Left cardiac atrium (tissue), 4 donors: ENCODE measurements at regions not wholly inside any gene's neighbourhood (a gene's known extent, or its start where the extent isn't known, plus 50 kb on each side); places are given as distances from the start of the nearest gene placed in this dataset.
"Not testable (repeated sequence)": the region's sequence is repeated elsewhere in the genome, so short reads cannot be mapped to it uniquely, and the experiment has no call there.

Experiments
- ATAC-seq, 2 donors: fragments of 200-7000 bp; cut with Tn5 transposase; one replicate each; pipeline ENCODE4 v1.9.1; 2020; ENCODE audit warnings: mild to moderate bottlenecking in 2 of 2, moderate library complexity in 2 of 2
- DNase-seq: peaks from one replicate; pipeline ENCODE4 v3.0.0-alpha.2; 2020
- intact Hi-C, 2 donors: fragments of 100-400 bp; cut with DNase I; formaldehyde crosslinking; loops; one replicate each; pipeline versions ENCODE4 v1.14.1 to v1.15.1; 2022 to 2023
- donor health status: DM: no; HTN: yes; CAD: no.
- donor health status: DM: no; HTN: yes; CAD: no; lungs with severe emphysema.
- donor health status: DM: yes; HTN: yes; CAD: no.
- donor health status: Dilated cardiomyopathy.

- intact Hi-C loops = no loop called here
- DNase-seq (no peak), ATAC-seq (no peak)
These were observed 681.6 kb upstream of the SEMA6D start for GRCh38 chr15:47035475-47036406.

- intact Hi-C loops = no loop called here
- DNase-seq (no peak), ATAC-seq (no peak)
These were observed 680.3 kb upstream of the SEMA6D start for GRCh38 chr15:47037003-47037402.

- intact Hi-C loops = no loop called here
- DNase-seq (no peak), ATAC-seq (no peak)
These were observed 678.1 kb upstream of the SEMA6D start for GRCh38 chr15:47039225-47039624.

GRCh38 chr15:47041301-47041700 lies 676.0 kb upstream of the SEMA6D start:
- no peak for ATAC-seq
- intact Hi-C loops = no loop called here
- no peak for DNase-seq

GRCh38 chr15:47047981-47048380 lies 669.3 kb upstream of the SEMA6D start:
- DNase-seq, intact Hi-C loops, ATAC-seq: not testable (repeated sequence)

- no peak for ATAC-seq
- intact Hi-C loops = no loop called here
- no peak for DNase-seq
These were observed 650.9 kb upstream of the SEMA6D start for GRCh38 chr15:47066392-47066791.

- DNase-seq, intact Hi-C loops, ATAC-seq: not testable (repeated sequence)
These were observed 639.5 kb upstream of the SEMA6D start for GRCh38 chr15:47077846-47078245.

- ATAC-seq (no peak), DNase-seq (no peak)
- intact Hi-C loops = no loop called here
These were observed 621.5 kb upstream of the SEMA6D start for GRCh38 chr15:47095833-47096232.

- ATAC-seq, DNase-seq, intact Hi-C loops: not testable (repeated sequence)
These were observed 618.8 kb upstream of the SEMA6D start for GRCh38 chr15:47098526-47098925.

- DNase-seq, intact Hi-C loops, ATAC-seq: not testable (repeated sequence)
These were observed 617.5 kb upstream of the SEMA6D start for GRCh38 chr15:47099801-47100200.

- ATAC-seq, DNase-seq, intact Hi-C loops: not testable (repeated sequence)
These were observed 608.5 kb upstream of the SEMA6D start for GRCh38 chr15:47108800-47109199.

GRCh38 chr15:47116698-47117097 lies 600.6 kb upstream of the SEMA6D start:
- intact Hi-C loops = no loop called here
- ATAC-seq (no peak), DNase-seq (no peak)

- DNase-seq (no peak), ATAC-seq (no peak)
- intact Hi-C loops = no loop called here
These were observed 598.0 kb upstream of the SEMA6D start for GRCh38 chr15:47119349-47119748.

- DNase-seq (no peak), ATAC-seq (no peak)
- intact Hi-C loops = no loop called here
These were observed 592.7 kb upstream of the SEMA6D start for GRCh38 chr15:47124430-47125102.

GRCh38 chr15:47129033-47129432 lies 588.3 kb upstream of the SEMA6D start:
- DNase-seq = no peak
- no peak for ATAC-seq
- intact Hi-C loops = no loop called here

- DNase-seq, intact Hi-C loops, ATAC-seq: not testable (repeated sequence)
These were observed 585.9 kb upstream of the SEMA6D start for GRCh38 chr15:47131450-47131849.

GRCh38 chr15:47135267-47135666 lies 582.0 kb upstream of the SEMA6D start:
- no peak for ATAC-seq
- DNase-seq = no peak
- intact Hi-C loops = no loop called here

GRCh38 chr15:47136236-47136635 lies 581.1 kb upstream of the SEMA6D start:
- intact Hi-C loops = no loop called here
- ATAC-seq (no peak), DNase-seq (no peak)

GRCh38 chr15:47139965-47140364 lies 577.3 kb upstream of the SEMA6D start:
- DNase-seq = no peak
- intact Hi-C loops = no loop called here

GRCh38 chr15:47157827-47158226 lies 559.5 kb upstream of the SEMA6D start:
- intact Hi-C loops = no loop called here
- ATAC-seq = no peak
- DNase-seq = no peak

More at GRCh38 chr15:47139965-47140364, 577.3 kb upstream of the SEMA6D start:
- ATAC-seq = no peak
